Liver (tissue), 8 donors: ENCODE measurements at regions not wholly inside any gene's neighbourhood (a gene's known extent, or its start where the extent isn't known, plus 50 kb on each side); places are given as distances from the start of the nearest gene placed in this dataset.
"Not testable (repeated sequence)": the region's sequence is repeated elsewhere in the genome, so short reads cannot be mapped to it uniquely, and the experiment has no call there.

Experiments used
- DNase-seq: peaks from one replicate; pipeline ENCODE4 v3.0.0-alpha.2; 2017; ENCODE audit warnings: low spot score
- H3K27ac ChIP-seq, 2 donors: one replicate each; pipeline ENCODE4 v1.7.0; 2013; ENCODE audit warnings: inconsistent platforms in 2 of 2, low read length in 2 of 2, control low read depth in 1 of 2, low read depth in 1 of 2, mild to moderate bottlenecking in 1 of 2
- H3K27me3 ChIP-seq, 4 donors: one replicate each; pipeline versions ENCODE4 v1.6.1 to v1.7.0; 2013; ENCODE audit warnings: low read length in 3 of 4, inconsistent platforms in 1 of 4, mild to moderate bottlenecking in 1 of 4, moderate library complexity in 1 of 4; ENCODE audit not compliant: control insufficient read depth in 4 of 4, insufficient read depth in 4 of 4
- H3K36me3 ChIP-seq, 4 donors: one replicate each; pipeline versions ENCODE4 v1.6.1 to v1.7.0; 2013; ENCODE audit warnings: low read length in 3 of 4, mild to moderate bottlenecking in 3 of 4, low read depth in 1 of 4, moderate library complexity in 1 of 4; ENCODE audit not compliant: control insufficient read depth in 4 of 4, insufficient read depth in 3 of 4
- H3K4me1 ChIP-seq, 4 donors: one replicate each; pipeline versions ENCODE4 v1.6.1 to v1.7.0; 2013; ENCODE audit warnings: low read length in 3 of 4, mild to moderate bottlenecking in 3 of 4, moderate library complexity in 1 of 4; ENCODE audit not compliant: control insufficient read depth in 4 of 4, insufficient read depth in 4 of 4
- H3K4me3 ChIP-seq, 3 donors: one replicate each; pipeline versions ENCODE4 v1.6.1 to v1.7.0; 2013; ENCODE audit warnings: low read length in 3 of 3, control low read depth in 1 of 3, low read depth in 1 of 3, mild to moderate bottlenecking in 1 of 3
- H3K9ac ChIP-seq, 2 donors: one replicate each; pipeline ENCODE4 v1.7.0; 2013; ENCODE audit warnings: low read length in 2 of 2, mild to moderate bottlenecking in 2 of 2, moderate library complexity in 2 of 2, control low read depth in 1 of 2, low read depth in 1 of 2
- H3K9me3 ChIP-seq, 4 donors: one replicate each; pipeline versions ENCODE4 v1.6.1 to v1.7.0; 2013; ENCODE audit warnings: low read length in 3 of 4; ENCODE audit not compliant: control insufficient read depth in 4 of 4
- EGR1 ChIP-seq, 2 donors: IDR thresholded peaks; 2 replicates each; pipeline ENCODE4 v1.6.1; 2016 to 2018; ENCODE audit warnings: antibody characterized with exemption in 2 of 2, low read depth in 2 of 2
- FOXA1 ChIP-seq: IDR thresholded peaks from 2 replicates; pipeline ENCODE4 v1.6.1; 2016; ENCODE audit warnings: antibody characterized with exemption
- FOXA2 ChIP-seq: IDR thresholded peaks from 2 replicates; pipeline ENCODE4 v1.6.1; 2016; ENCODE audit warnings: antibody characterized with exemption
- GABPA ChIP-seq, 2 donors: IDR thresholded peaks in 1 of 2; conservative IDR thresholded peaks in 1 of 2; 2 replicates each; pipeline ENCODE4 v1.6.1; 2016; ENCODE audit warnings: antibody characterized with exemption in 2 of 2, mild to moderate bottlenecking in 1 of 2, moderate library complexity in 1 of 2
- HNF4A ChIP-seq, 2 donors: conservative IDR thresholded peaks; 2 replicates each; pipeline ENCODE4 v1.6.1; 2016; ENCODE audit warnings: antibody characterized with exemption in 2 of 2, mild to moderate bottlenecking in 2 of 2
- HNF4G ChIP-seq: IDR thresholded peaks from 2 replicates; pipeline ENCODE4 v1.6.1; 2016; ENCODE audit warnings: antibody characterized with exemption
- JUND ChIP-seq, 2 donors: IDR thresholded peaks; 2 replicates each; pipeline ENCODE4 v1.6.1; 2016; ENCODE audit warnings: antibody characterized with exemption in 2 of 2
- NR2F2 ChIP-seq: IDR thresholded peaks from 2 replicates; pipeline ENCODE4 v1.6.1; 2016; ENCODE audit warnings: antibody characterized with exemption
- RAD21 ChIP-seq, 2 donors: IDR thresholded peaks; 2 replicates each; pipeline ENCODE4 v1.6.1; 2016; ENCODE audit warnings: antibody characterized with exemption in 2 of 2, mild to moderate bottlenecking in 2 of 2
- RXRA ChIP-seq, 2 donors: IDR thresholded peaks; 2 replicates each; pipeline ENCODE4 v1.6.1; 2017 to 2018; ENCODE audit warnings: antibody characterized with exemption in 2 of 2, mild to moderate bottlenecking in 1 of 2
- SP1 ChIP-seq: IDR thresholded peaks from 2 replicates; pipeline ENCODE4 v1.6.1; 2018; ENCODE audit warnings: antibody characterized with exemption, mild to moderate bottlenecking
- TAF1 ChIP-seq: conservative IDR thresholded peaks from 2 replicates; pipeline ENCODE4 v1.6.1; 2016; ENCODE audit warnings: antibody characterized with exemption, mild to moderate bottlenecking
- YY1 ChIP-seq: IDR thresholded peaks from 2 replicates; pipeline ENCODE4 v1.6.1; 2016; ENCODE audit warnings: antibody characterized with exemption, mild to moderate bottlenecking
- WGBS: extraction: QIAGEN DNeasy Blood & Tissue Kit; methylation state at CpG from one replicate; pipeline ENCODE4 v1.1.7; 2013; 5-methylcytosine and 5-hydroxymethylcytosine counted together
- TF ChIP-seq, protein P1 (sequence below): IDR thresholded peaks from 2 replicates; pipeline ENCODE4 v1.6.1; 2016; ENCODE audit warnings: antibody characterized with exemption, mild to moderate bottlenecking
- TF ChIP-seq, protein P2 (sequence below): fragments of 150-350 bp; IDR thresholded peaks from 2 replicates; pipeline ENCODE4 v1.5.1; 2017; ENCODE audit warnings: improper control_type of control experiment, low read depth, low read length; ENCODE audit not compliant: missing input control
- TF ChIP-seq, protein P3 (sequence below): IDR thresholded peaks from 2 replicates; pipeline ENCODE4 v1.6.1; 2016; ENCODE audit warnings: antibody characterized with exemption
- TF ChIP-seq, protein P4 (sequence below): IDR thresholded peaks from 2 replicates; pipeline ENCODE4 v1.6.1; 2016; ENCODE audit warnings: antibody characterized with exemption
- TF ChIP-seq, protein P5 (sequence below): IDR thresholded peaks from 2 replicates; pipeline ENCODE4 v1.6.1; 2016; ENCODE audit warnings: antibody characterized with exemption
- donor health status: healthy.
- donor health status: healthy.
- donor health status: healthy.
- donor health status: healthy.
- donor health status: healthy.

DNA sequence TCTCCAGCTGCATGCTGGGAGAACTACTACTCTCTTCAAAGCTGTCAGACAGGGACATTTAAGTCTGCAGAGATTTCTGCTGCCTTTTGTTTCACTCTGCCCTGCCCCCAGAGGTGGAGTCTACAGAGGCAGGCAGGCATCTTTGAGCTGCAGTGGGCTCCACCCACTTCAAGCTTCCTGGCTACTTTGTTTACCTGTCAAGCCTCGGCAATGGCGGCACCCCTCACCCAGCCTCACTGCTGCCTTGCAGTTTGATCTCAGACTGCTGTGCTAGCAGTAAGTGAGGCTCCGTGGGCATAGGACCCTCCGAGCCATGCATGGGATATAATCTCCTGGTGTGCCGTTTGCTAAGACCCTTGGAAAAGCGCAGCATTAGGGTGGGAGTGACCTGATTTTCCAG lies 61.7 kb downstream of the DMRTA1 start:
- H3K27me3 ChIP-seq, H3K9me3 ChIP-seq, DNase-seq, H3K9ac ChIP-seq, H3K36me3 ChIP-seq, H3K4me3 ChIP-seq, H3K4me1 ChIP-seq, H3K27ac ChIP-seq: not testable (repeated sequence)
- 95% methylated on average over 6 of the region's 6 CpGs for WGBS

DNA sequence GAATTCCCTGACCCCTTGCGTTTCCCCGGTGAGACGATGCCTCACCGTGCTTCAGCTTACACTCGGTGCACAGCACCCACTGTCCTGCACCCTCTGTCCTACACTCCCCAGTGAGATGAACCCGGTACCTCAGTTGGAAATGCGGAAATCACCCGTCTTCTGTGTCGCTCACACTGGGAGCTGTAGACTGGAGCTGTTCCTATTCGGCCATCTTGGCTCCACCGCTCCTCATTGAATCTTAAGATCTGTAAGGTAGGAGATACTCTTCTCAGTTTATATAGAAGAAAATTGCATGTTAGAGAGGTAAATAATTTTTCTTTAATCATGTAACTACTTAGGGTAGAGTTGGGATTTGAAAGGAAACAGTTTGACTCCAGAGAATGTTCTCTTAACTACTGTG lies 62.2 kb downstream of the DMRTA1 start:
- no peak for DNase-seq
- no peak for TF ChIP-seq RAD21 (IDR thresholded peaks at IDR 0.05)
- TF ChIP-seq HNF4A (conservative IDR thresholded peaks at IDR 0.05), result no peak
- TF ChIP-seq FOXA1, result no peak
- TF ChIP-seq, protein P1, sequence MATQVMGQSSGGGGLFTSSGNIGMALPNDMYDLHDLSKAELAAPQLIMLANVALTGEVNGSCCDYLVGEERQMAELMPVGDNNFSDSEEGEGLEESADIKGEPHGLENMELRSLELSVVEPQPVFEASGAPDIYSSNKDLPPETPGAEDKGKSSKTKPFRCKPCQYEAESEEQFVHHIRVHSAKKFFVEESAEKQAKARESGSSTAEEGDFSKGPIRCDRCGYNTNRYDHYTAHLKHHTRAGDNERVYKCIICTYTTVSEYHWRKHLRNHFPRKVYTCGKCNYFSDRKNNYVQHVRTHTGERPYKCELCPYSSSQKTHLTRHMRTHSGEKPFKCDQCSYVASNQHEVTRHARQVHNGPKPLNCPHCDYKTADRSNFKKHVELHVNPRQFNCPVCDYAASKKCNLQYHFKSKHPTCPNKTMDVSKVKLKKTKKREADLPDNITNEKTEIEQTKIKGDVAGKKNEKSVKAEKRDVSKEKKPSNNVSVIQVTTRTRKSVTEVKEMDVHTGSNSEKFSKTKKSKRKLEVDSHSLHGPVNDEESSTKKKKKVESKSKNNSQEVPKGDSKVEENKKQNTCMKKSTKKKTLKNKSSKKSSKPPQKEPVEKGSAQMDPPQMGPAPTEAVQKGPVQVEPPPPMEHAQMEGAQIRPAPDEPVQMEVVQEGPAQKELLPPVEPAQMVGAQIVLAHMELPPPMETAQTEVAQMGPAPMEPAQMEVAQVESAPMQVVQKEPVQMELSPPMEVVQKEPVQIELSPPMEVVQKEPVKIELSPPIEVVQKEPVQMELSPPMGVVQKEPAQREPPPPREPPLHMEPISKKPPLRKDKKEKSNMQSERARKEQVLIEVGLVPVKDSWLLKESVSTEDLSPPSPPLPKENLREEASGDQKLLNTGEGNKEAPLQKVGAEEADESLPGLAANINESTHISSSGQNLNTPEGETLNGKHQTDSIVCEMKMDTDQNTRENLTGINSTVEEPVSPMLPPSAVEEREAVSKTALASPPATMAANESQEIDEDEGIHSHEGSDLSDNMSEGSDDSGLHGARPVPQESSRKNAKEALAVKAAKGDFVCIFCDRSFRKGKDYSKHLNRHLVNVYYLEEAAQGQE, result no peak
- TF ChIP-seq TAF1, result no peak
- TF ChIP-seq JUND (IDR thresholded peaks at IDR 0.05), result no peak
- H3K27me3 ChIP-seq, result no peaks in the 10 kb centered on the region
- H3K4me3 ChIP-seq, result no peak overlapping the region
- H3K9me3 ChIP-seq, result no peaks in the 10 kb centered on the region
- H3K36me3 ChIP-seq, result no peaks in the 10 kb centered on the region
- no peaks in the 10 kb centered on the region for H3K4me1 ChIP-seq
- 87% methylated on average over 11 of the region's 11 CpGs for WGBS
- no peak overlapping the region for H3K9ac ChIP-seq
- no peak overlapping the region for H3K27ac ChIP-seq

DNA sequence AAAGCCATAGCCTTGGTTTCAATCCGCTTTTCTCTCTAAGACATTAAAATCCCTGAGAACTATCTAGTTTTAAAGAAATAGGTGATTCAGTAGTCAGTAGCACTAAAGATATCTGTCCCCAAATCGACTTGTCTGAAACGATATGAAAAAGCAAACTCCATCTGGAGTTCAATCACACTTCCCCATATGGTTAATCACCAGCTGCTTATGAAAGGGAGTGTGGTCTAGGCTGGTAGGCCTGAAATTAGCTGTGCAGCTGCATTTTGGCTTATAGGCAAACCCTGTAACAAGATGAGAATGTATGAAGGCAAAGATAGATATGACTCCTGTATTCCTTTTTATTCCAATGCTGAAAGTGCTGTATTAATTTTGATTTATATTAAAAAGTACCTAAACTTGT lies 65.9 kb downstream of the DMRTA1 start:
- Histone ChIP-seq H3K27ac (no peak overlapping the region), H3K27me3 (no peaks in the 10 kb centered on the region), H3K4me3 (no peak overlapping the region), H3K9me3 (no peaks in the 10 kb centered on the region), H3K4me1 (no peaks in the 10 kb centered on the region), H3K9ac (no peak overlapping the region), H3K36me3 (no peaks in the 10 kb centered on the region)
- WGBS, result 90% methylated on average over 3 of the region's 3 CpGs
- TF ChIP-seq, protein P2, sequence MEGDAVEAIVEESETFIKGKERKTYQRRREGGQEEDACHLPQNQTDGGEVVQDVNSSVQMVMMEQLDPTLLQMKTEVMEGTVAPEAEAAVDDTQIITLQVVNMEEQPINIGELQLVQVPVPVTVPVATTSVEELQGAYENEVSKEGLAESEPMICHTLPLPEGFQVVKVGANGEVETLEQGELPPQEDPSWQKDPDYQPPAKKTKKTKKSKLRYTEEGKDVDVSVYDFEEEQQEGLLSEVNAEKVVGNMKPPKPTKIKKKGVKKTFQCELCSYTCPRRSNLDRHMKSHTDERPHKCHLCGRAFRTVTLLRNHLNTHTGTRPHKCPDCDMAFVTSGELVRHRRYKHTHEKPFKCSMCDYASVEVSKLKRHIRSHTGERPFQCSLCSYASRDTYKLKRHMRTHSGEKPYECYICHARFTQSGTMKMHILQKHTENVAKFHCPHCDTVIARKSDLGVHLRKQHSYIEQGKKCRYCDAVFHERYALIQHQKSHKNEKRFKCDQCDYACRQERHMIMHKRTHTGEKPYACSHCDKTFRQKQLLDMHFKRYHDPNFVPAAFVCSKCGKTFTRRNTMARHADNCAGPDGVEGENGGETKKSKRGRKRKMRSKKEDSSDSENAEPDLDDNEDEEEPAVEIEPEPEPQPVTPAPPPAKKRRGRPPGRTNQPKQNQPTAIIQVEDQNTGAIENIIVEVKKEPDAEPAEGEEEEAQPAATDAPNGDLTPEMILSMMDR, result no peak
- TF ChIP-seq RAD21 (IDR thresholded peaks at IDR 0.05) (no peak), RXRA (IDR thresholded peaks at IDR 0.05) (no peak), JUND (IDR thresholded peaks at IDR 0.05) (no peak), NR2F2 (no peak), FOXA1 (no peak), TAF1 (no peak), HNF4G (no peak), GABPA (IDR thresholded peaks at IDR 0.05 in 1 of 2, conservative IDR thresholded peaks at IDR 0.05 in 1 of 2) (no peak), FOXA2 (no peak), YY1 (no peak), EGR1 (IDR thresholded peaks at IDR 0.05; ENCODE audit: low read depth in 2 of 2) (no peak), SP1 (no peak)
- TF ChIP-seq, protein P3, sequence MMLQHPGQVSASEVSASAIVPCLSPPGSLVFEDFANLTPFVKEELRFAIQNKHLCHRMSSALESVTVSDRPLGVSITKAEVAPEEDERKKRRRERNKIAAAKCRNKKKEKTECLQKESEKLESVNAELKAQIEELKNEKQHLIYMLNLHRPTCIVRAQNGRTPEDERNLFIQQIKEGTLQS, result no peak
- TF ChIP-seq, protein P4, sequence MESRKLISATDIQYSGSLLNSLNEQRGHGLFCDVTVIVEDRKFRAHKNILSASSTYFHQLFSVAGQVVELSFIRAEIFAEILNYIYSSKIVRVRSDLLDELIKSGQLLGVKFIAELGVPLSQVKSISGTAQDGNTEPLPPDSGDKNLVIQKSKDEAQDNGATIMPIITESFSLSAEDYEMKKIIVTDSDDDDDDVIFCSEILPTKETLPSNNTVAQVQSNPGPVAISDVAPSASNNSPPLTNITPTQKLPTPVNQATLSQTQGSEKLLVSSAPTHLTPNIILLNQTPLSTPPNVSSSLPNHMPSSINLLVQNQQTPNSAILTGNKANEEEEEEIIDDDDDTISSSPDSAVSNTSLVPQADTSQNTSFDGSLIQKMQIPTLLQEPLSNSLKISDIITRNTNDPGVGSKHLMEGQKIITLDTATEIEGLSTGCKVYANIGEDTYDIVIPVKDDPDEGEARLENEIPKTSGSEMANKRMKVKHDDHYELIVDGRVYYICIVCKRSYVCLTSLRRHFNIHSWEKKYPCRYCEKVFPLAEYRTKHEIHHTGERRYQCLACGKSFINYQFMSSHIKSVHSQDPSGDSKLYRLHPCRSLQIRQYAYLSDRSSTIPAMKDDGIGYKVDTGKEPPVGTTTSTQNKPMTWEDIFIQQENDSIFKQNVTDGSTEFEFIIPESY, result no peak
- TF ChIP-seq, protein P5, sequence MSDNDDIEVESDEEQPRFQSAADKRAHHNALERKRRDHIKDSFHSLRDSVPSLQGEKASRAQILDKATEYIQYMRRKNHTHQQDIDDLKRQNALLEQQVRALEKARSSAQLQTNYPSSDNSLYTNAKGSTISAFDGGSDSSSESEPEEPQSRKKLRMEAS, result no peak
- TF ChIP-seq, protein P1, result no peak
- no peak for DNase-seq
